GM18873 (cell line): ENCODE measurements at regions not wholly inside any gene's neighbourhood (a gene's known extent, or its start where the extent isn't known, plus 50 kb on each side); places are given as distances from the start of the nearest gene placed in this dataset.

Experiments
- ATAC-seq: cut with Tn5 transposase; IDR thresholded peaks from one replicate; pipeline ENCODE4 v1.9.1; 2021; ENCODE audit warnings: mild to moderate bottlenecking, moderate library complexity, moderate number of reproducible peaks; ENCODE audit not compliant: unreplicated experiment, low FRiP score

DNA sequence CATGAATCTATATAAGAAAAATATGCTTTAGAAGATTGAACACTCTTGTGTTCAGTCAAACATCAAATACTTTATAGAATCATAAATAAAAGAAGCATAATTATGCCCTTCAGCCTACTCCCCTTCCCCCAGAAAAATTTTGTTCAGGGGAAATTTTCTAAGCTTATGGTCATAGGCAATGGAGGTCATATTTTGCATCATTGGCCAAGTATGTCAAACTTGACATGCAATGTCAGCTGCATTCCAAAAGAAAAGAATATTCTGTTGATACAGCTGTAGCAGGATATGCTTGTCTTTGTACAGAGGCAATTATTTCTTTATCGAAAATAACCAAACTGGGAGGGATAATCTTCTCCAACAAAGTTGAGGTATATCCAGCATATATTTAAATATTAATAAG lies 328.2 kb downstream of the ZIC1 start:
- ATAC-seq, result no peak

DNA sequence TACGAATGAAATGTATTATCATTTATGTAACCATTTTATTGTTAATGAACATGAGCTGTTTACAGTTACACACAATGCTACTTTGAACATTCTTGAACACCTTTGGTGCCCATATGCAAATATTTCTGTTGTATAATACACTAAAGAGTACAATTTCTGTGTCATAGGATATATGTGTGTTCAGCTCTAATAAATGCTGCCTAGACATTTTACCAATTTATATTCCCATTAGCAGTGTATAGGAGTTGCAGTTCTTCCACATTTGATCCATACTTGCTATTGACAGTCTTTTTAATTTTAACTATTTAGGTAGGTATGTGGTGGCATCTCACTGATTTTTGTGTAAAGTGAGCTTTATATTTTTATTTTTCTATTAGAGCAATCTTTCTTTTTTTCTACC lies 331.8 kb downstream of the ZIC1 start:
- ATAC-seq, result no peak

DNA sequence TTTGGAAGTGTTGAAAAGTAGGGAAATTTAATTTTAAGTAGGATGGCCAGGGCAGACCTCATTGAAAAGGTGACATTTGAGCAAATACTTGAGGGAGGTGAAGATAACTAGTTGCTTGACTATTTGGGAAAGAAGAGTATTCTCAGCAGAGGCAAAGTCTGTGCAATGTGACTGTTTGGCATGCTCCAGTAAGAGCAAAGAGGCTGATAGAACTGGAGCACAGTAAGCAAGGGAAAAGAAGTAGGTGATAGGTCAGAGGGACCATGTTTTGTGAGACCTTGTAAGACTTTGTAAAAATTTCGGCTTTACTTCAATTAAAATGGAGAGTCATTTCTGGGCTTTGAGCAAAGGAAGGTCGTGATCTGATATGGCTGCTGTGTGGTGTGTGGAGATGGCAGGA lies 335.8 kb downstream of the ZIC1 start:
- ATAC-seq, result no peak

DNA sequence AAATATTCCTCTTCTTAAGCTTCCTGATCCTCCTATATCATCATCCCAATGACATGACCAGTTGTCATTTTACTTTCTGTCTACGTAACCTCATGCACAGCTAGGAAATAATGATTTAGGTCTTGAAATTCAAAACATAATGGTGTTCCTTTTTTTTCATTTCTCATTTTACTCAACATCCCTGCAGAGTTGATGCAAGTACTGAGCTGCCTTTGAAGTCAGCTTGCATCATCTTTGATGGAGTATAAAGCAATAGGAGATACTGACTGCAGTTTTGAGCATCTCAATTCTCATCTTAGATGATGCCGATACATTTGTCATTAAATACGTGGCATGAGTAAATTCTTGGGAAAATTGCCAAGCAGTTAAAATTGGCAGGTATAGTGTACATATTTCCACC lies 346.1 kb downstream of the ZIC1 start:
- no peak for ATAC-seq

DNA sequence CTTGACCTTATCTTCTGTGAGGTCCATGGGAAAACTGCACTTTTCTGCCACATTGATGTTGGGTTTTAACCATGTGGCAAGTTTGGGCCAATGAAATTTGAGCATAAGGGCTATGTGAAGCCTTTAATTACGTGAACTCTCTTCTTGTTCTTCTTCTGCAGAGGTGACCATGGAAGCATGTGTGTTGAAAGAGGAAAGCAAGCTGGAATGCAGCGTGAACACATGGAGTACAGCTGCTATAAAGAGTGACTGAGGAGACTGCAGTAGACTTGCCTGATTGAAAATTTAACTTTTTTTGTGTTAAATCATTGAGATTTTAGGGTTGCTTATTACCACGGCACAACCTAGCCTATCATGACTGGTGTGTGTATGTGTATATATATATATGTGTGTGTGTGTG lies 347.3 kb downstream of the ZIC1 start:
- no peak for ATAC-seq

DNA sequence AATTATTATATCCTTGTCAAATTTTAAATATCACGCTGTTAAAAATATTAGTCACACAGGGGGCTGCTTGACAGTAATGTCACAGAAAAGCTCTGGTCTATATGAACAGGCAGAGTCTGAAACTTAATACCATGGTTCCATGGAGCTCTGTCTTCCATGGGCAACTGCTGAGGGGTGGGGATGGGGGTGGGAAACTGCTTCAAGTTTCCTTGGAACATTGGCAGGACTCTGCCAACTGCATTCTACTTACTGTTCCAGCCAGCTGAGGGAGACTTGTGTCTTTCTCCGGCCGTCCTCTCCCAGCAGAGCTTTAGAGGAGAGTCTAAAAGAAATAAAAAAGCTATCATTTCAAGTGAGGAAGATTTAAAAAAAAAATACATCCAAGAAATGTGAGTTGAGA lies 348.7 kb downstream of the ZIC1 start:
- no peak for ATAC-seq

DNA sequence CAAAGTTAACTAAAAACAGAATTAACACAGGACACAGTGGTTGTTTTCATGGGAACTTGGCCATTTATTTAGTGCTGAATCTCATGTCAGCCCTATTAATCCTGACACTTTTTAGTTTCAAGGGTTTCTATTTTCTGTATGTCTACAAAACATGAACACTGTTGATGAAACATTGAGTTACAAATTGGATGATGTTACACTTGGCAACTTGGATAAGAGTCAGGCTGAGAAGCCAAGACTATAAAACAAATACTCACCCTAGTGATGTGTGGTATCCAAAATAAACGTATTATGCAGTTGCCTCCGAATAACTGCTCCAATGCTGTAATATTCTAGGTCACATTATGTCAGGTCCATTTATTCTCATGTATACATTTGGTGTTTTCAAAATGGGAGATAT lies 349.6 kb downstream of the ZIC1 start:
- no peak for ATAC-seq

DNA sequence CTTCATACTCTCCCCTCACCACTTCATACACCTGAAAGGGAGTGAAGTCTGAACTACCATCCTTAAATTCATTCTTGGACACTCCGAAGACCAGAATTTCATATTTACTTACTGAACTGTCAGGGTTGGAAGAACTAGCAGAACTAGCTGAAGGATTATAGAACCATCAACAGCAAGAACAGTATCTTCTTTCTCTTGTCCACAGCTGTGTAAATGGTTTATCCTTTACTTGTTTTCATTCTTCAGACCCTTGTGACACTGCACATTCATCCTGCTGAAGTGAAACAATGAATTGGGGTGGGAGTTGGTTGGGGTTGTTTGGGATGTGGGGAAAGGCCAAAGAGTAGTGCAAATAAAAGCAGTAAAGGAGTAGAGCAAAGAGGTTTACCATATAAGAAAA lies 350.9 kb downstream of the ZIC1 start:
- ATAC-seq, result no peak

DNA sequence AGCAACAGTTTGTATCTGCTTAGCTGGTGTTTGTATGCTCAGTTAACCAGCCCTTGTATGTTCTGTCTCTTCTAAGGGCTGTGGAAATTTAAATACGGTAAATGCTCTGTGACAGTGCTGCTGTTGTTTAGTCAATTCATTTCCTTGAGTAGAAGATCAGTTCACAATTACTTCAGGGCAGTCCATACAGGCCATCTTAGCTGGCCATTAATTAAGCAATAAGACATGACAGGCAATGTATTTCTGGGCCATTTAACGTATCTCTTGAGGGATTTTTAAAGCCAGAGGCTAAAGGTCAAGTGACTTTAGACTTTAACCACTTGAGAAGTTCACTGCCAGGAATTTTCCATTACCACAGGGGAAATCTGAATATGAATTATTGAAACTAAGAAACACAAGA lies 351.8 kb downstream of the ZIC1 start:
- ATAC-seq, result no peak

DNA sequence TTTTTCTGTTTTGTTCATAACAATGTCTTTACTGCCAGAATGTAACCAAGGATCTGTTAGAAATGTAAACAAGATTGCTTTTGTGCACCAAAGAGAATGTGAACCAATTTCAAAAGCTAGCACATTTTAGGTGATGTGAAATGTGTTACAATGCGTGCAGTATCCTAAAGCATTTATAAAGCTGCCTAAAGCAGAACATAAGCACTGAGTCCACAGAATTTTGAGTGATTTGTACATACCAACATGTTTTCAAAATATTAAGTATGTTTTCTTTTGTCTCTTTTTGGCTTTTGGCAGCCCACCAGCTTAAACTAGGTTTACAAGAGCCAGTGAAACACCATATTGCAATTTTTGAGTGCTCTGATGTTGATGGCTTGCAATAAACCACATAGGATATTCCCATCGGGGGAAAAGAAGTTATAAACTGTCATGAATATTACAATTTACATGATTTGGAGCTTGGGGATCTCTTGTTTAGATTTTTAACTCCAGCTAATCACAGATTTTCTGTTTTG lies 364.0 kb downstream of the ZIC1 start:
- ATAC-seq, result no peak

DNA sequence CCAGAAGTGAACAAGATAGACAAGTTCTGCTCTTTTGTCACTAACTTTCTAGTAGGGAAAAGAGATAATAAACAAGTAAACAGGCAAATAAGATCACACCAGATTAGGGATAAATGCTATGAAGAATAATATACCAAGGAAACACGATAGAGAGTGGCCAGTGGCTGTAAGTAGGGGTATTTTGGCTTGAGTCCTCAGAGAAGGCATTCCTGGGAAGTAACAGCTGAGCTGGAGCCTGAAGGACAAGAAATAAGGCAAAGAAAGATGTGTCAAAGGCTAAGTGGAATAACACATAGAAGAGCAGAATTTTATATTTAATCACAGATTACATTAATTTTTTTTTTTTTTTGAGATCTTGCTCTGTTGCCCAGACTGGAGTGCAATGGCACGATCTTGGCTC lies 366.2 kb downstream of the ZIC1 start:
- ATAC-seq, result no peak

DNA sequence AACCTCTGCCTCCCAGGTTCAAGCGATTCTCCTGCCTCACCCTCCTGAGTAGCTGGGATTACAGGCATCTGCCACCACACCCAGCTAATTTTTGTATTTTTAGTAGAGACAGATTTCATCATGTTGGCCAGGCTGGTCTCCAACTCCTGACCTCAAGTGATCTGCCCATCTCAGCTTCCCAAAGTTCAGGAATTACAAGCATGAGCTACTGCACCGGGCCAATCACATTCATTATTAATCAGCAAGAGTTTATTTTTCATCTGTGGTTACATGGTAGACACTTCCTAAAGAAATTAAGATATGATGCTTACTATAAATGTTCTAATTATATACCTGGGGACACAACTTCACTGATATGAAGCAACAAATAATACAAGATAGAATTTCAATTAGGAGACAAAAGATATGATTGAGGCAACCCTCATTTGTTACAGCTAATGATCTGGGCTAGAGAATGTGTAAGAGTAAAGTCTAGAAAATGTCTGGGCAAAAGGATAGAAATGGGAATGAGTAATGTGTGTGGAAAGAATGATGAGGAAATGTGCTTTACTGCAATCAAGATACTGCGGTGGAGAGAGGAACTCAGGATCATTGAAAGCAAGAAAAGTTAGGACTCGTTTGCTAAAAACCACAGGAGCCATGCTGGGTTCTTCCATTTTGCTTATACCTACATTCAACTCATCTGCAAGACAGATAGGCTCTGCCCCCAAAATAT lies 366.8 kb downstream of the ZIC1 start:
- no peak for ATAC-seq

DNA sequence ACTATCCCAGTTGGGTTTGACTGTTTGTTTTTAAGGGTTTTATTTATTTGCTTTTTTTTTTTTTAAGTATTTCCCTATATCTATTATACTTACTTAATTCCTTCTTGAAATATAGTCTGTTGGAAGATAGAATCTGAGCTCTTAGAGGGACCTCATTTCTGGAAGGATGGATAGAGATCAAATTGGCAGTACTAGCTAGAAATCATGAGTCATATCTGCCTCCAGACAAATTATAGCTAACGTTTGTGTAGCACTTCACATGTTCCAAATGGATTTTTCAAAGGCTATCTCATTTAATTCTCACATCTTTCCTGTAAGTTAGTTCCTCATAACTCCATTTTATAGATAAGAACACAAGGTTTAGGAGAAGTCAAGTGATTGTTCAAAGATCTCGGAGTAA lies 384.7 kb downstream of the ZIC1 start:
- no peak for ATAC-seq

DNA sequence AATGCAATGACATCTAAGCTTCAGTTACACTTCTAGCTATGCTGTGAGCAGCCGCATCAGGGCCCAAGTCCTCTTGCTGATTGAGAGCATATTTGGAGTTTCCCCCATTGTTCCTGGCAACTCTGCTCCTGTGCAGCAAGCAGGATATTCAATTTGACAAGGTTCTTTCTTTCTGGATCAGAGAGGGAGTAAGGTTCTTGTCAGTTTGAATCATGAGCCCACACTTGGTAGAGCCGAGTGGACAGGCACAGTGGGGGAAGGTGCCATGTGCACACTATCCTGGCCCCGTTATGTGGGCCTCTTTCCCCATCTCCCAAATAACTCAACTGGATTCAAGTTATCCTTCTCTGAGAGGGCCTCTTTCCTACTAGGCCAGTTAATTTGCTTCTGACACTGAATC lies 385.4 kb downstream of the ZIC1 start:
- no peak for ATAC-seq

DNA sequence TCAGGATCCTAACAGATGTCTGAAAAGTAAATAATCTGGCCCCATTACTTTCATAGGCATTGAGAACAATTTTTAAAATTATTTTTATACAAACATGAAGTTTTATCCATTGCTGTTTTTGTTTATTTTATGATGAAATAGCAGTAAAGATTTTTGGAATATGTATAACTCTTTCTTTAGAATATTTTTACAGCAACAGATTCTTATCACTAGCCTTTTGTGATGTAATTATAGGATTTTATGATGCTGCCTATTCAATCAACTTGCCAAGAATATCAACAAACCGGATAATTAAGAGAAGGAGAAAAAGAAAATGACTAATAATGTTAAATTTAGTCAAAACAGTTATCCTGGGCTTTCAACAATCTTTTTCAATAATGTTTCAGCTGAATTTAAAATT lies 386.3 kb downstream of the ZIC1 start:
- no peak for ATAC-seq

DNA sequence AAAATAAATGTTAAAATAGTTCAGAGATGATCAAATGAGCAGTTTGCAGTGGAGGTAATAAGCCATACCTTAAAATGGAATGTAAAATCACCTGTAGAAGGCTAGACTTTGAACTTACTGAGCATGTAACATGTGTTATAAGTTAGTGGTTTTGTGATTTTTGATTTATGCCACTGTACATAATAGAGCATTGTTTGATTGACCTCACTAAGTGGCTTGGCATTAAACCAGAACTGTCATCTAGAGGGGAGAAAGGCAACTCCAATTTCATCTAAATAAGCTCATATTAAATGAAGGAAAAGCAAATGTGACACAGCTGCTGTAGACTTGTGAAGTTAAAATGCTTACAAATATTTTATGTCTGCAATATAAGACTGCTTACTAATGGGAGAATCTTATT lies 387.9 kb downstream of the ZIC1 start:
- ATAC-seq, result no peak

DNA sequence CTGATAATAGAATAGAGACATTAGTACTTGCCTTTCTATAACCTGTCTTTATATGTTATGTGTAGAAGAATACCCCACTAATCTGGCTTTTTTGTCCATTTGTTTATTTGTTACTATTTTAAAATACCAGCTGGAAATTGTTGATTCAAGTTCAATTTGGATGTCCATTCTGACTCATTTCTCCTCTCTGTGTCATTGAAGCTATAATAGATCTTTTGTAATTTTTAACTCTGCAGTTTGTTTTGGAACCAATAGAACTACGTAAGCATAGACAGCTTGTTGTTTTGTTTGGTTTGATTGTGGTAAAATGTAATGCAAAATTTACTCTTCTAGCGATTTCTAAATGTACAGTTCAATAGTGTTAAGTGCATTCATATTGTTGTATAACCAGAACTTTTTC lies 390.4 kb downstream of the ZIC1 start:
- ATAC-seq, result no peak

DNA sequence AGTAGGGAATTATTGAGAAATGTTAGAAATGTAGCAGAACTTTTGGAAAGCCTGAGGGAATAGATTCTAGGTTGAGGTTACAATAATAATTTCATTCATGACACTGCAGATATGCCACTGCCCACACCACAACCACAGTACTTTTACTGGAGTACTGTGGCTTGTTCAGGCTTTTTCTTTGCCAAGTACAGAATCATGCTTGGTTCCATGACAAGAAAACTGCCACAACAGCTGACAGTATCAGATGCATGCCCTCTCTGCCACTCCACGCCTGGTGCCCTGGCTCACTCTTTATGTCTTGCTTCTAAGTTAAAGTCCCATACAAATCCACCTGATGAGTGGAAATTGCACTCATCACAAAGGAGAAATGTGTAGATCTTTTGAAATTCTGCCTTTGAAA lies 398.6 kb downstream of the ZIC1 start:
- no peak for ATAC-seq

DNA sequence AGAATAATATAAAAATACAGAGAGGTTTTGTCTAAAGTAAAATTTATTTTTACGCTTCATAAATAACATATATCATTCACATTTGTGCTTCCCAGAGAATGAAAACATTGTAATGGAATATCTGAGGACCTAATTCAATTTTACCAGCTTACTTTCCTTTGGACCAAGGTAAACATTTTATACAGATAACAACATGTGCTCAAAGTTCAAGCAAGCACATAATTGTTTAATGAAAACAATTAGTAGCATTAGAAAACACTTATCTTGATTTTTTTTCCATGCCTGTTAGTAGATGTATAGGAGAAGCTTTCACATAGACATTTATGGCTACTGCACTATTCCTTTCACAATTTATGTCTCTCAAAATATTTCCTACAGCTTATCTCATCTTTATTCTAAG lies 400.0 kb downstream of the ZIC1 start:
- ATAC-seq, result no peak

DNA sequence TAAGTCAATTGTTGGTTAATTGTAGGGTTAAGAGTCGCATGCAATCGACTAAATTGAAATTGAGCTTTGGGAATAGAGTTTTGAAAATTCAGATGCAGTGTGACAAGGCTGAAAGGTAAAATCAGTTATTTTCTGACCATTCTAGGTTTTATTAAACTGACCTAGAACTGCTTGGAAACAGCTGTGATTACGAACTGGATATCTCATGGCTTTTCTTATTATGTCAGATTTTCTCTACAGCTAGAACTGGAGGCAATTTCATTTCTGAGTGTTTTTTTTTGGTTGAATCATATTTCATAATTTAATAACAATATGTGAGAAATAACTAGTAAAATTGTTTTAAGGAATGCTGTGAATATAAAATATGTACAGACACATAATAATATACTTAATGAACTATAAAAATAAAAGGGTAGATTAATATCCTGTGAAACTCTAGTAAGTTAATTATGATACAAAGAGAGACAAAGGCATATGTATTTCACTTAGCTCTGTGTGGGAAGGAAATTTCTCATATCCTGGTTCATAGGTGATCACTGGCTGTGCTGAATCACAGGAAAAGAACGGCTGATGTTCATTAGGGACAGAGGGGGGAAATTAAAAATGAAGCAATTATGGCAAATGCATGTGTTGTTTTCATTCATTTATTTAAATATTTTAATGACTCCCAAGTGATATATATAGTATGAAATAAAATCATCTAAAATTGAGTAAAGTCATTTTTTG lies 403.2 kb downstream of the ZIC1 start:
- no peak for ATAC-seq

DNA sequence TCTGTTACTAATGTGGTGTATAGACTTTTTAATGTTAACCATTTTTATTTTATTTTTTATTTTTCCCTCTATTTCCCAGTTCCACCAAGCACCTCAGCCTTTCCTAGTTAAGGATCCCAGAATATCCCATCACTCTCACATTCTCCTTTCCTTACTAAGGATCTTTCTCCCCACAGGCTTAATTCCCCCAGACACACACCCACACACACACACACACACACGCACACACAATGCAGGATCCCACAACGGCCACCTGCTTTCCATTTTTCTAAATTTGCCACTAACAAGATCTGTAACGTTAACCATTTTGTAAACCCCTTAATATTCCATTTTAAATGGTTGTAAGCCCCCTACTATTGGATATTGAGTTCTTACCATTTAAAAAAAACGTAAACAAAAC lies 404.1 kb downstream of the ZIC1 start:
- no peak for ATAC-seq

DNA sequence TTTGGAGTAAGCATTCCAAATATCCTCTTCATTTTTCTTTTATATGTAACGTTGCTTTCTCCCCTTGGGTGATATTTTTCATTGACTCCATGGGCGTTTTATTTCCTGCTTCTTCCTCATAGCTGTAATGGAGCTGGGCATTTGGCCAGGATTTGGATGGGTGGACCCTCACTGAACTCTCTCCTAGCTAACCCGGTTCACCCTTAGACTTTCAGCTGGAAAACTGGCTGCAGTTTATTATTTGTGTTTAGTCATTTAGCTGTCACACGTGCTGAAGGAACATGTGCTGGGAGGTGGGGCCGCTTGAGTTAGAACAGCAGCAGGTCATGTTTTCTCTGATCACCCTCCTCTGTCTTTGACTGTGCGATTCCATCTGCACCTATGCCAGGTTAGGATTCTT lies 407.6 kb downstream of the ZIC1 start:
- ATAC-seq, result no peak
